ENCODE measurements at regions not wholly inside any gene's neighbourhood (a gene's known extent, or its start where the extent isn't known, plus 50 kb on each side); places are given as distances from the start of the nearest gene placed in this dataset.

DNA sequence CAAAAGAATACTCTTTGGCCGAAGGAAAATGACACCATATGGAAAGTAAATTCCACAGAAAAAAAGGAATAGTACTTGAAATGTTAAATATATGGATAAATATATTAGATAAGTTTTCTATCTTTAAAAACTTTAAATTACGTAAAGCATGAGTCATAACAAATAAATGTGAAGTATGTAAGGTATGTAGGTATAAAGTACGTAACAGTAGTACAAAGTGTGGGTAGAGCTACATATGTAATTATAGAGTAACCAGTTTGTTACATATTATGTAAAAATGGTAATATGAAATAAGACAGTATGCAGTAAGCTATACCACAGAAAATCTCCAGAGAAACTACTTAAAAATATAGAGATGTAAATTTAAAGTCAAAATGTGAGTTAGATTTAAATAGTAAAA, 582.3 kb upstream of the CHORDC1 start:
- no peak for DNase-seq

GRCh38 chr11:90803831-90804230, 581.0 kb upstream of the CHORDC1 start:
- no peak for DNase-seq

GRCh38 chr11:90803366-90803765, 580.5 kb upstream of the CHORDC1 start:
- DNase-seq, result no peak

DNA sequence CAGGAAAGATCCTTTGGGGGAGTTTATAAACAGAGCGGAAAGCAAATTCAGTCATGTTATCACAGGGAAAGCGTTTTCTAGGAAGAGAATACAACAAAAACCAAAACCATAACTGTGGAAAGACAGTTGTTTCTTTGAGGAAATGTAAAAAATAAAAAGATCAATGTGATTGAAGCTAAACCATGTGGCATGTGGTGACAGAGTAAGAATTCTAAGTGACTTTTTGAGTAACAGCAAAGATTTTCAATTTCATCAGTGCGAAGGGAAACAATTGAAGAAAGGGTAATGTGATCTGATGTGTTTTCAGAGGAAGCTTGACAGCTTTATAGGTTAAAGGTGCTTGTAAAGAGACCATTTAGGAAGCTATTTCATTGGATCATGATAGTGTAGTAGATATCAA, 575.9 kb upstream of the CHORDC1 start:
- DNase-seq, result no peak

- DNase-seq, result peak; percentile 5
These were observed 572.9 kb upstream of the CHORDC1 start for GRCh38 chr11:90795746-90796145.

DNA sequence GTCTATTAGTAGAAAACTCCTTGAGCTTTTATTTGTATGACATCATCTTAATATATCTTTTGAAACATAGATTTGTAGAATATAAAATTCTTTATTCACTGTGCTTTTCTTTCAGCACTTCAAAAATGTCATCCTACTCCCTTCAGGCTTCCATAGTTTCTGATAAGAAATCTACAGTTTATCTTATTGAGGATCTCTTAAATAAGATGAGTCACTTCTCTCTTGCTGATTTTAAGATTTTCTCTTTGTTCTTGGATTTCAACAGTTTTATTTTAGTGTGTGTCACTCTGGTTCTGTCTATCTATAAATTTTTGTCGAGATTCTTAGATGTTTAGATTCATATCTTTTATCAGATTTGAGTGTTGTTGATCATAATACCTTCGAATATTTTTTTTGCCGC, 566.1 kb upstream of the CHORDC1 start:
- no peak for DNase-seq

DNA sequence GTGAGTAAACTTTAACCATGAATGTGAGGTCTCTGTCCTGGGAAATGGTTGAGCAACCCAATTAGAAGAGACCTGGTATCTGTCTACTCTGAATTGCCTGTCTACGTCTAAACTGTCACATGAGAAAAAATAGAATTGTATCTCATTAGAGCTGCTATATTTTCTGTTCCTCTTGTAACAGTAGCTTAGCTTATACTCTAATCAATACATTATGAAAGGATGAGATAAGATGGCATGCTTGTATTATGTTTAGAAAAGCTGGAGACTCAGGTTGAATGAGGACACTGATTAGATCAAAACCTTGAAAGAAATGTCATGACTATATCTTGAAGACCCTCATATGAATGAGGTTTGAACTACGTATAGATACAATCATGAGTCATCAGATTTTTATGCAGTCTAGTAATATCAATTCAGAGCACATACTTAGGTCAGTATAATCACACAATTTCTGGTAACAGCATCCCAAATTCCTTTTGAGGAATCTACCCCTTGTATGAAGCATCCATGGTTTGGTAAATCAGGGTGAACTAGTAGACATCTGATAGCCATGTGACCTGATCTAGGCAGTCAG, 561.5 kb upstream of the CHORDC1 start:
- no peak for DNase-seq

GRCh38 chr11:90783111-90783510, 560.3 kb upstream of the CHORDC1 start:
- no peak for DNase-seq

- DNase-seq, result no peak
These were observed 556.2 kb upstream of the CHORDC1 start for GRCh38 chr11:90779098-90779497.

- DNase-seq, result no peak
These were observed 552.8 kb upstream of the CHORDC1 start for GRCh38 chr11:90775567-90776165.

- DNase-seq, result no peak
These were observed 552.1 kb upstream of the CHORDC1 start for GRCh38 chr11:90774727-90775566.

GRCh38 chr11:90770007-90770406, 547.2 kb upstream of the CHORDC1 start:
- DNase-seq, result no peak

DNA sequence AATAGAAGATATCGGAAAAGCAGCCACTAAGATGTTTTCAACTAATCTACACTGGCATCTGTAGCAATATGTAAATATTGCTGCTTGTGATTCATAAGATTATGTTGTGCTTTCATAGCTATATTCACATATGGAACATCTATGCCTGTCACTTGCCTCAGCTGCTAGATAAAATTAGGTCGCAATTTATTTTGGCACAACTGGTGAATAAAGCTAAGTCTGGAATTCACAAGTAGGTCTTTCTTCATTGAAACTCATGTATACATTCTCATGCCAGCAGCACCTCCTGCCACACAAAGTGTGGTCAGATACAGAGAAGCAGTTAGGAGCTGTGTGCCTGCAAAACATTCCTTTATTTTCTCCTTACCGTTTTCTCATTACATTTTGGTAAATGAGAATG, 543.3 kb upstream of the CHORDC1 start:
- DNase-seq, result no peak

DNA sequence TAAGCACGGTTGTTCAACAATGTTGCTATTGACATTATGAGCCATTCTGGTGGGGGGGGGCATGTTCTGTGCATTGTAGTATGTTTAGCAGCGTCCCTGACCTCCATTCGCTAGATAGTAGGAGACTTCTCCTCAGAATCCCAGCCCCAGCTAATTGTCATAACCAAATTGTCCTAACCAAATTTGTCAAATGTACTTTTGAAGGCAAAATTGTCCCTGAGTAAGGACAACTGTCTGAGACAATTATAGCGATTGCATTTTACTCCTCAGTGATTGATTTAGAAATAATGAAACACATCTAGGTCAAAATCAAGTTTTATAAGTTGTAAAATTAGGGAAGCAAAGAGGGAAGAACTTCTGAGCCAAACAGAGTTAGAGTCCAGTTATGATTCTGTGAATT, 541.8 kb upstream of the CHORDC1 start:
- no peak for DNase-seq

- no peak for DNase-seq
These were observed 535.1 kb upstream of the CHORDC1 start for GRCh38 chr11:90757849-90758494.

DNA sequence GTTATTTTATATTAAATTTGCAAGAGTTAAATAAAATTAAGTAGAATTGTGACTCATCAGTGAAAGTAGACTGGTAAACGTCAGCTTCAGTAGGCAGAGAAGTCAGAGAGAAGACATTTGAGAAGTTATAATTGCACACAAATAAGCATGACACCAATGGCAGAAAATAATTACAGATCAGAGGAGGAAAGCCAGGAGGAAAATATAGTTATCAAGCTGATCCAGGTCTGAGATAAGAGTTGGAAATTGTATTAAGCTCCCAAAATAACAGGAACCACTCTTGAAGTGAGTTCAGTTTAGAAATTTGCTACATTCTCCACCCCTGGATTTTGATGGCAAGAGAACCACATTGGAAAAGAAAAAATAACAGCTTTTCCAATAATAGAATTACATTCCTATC, 533.8 kb upstream of the CHORDC1 start:
- DNase-seq, result no peak

DNA sequence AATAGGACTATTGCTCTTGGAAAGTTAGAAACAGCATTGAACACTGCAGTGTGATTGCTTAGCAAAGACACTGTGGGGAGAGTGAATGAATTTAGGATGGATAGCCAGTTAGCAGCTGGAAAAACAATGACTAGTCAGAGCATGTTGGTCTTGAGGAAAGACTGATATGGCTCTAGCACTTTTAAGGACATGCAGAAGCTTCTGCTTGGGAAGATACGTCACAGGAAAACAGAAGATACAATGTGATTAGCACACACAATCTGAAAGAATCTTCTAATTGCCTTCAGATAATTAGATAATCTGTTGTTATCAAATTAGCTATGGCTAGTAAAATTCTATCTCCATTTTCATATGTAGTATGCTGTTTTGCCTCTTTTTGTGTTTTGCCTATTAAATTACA, 530.7 kb upstream of the CHORDC1 start:
- no peak for DNase-seq

DNA sequence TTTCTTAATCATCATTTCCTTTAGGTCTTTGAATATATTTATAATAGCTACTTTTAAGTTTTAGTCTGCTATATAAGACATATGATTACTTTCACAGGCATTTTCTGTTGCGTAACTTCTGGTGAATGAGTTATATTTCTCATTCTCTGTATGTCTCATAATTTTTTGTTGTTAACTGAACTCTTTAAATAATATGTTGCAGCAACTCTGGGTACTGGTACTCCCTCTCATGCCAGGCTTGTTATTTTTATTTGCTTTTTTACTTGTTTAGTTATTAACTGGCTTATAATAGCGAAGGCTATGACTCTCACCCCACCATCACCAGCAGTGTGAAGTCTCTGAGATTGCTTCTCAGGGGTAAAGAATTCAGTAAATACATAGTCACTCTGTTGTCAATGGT, 524.2 kb upstream of the CHORDC1 start:
- no peak for DNase-seq

GRCh38 chr11:90744169-90744568, 521.3 kb upstream of the CHORDC1 start:
- DNase-seq, result no peak

- no peak for DNase-seq
These were observed 516.0 kb upstream of the CHORDC1 start for GRCh38 chr11:90738799-90739198.

DNA sequence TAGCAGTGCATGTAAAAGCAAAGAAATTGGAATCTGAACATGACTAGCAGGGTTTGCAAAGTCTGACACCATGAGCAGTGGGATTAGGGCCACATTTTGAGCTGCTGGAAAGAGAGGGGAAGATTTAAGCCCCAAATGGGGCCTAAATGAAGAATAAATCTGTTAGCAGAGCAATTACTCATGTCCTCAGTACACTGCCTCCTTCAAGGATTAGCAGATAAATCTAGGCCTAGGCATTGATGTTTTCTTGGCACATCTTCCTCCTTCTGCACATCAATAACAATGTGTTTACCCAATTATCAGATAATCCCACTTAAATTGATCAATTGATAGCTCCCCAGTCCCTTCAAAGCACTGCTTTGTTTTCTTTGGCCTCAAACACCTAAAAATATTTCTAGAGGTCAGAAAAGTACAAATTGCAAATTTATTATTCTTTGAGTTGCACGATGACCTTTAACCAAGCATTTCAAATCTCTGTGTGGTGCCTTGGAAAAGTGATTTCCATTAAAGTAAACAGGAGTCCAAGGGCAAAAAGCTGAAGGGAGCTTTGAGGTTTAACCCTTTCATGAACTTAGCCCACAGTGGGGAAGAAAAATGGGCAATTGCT, 514.7 kb upstream of the CHORDC1 start:
- DNase-seq, result no peak

- no peak for DNase-seq
These were observed 509.6 kb upstream of the CHORDC1 start for GRCh38 chr11:90732486-90732885.

DNA sequence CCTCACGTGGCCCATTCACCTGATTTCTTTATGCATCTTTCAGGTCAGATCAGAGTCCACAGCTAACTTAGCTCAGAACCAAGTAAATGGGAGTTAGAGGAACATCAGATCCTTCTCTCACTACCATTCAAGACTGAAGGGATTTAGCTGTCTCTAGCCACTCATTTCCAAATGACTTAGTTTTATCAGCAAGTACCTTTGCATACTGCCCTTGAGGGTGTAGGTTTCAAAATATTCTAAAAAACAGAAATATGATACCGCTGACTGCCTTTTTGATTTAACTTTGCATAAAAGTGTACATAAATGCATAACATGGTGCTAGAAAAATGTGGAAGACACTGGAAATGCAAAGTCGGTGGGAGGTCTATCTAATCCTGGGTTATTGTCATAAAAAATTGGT, 500.6 kb upstream of the CHORDC1 start:
- no peak for DNase-seq

Data from NCI-H146 (cell line).